ENCODE measurements at regions not wholly inside any gene's neighbourhood (a gene's known extent, or its start where the extent isn't known, plus 50 kb on each side); places are given as distances from the start of the nearest gene placed in this dataset.
A peak's percentile ranks its signal among the peaks of the same experiment; 100 is the strongest.

- Histone ChIP-seq H3K4me3 (ENCODE audit: low read depth, low read length) (no peak overlapping the region), H3K4me1 (ENCODE audit: insufficient read depth) (no peaks in the 10 kb centered on the region), H3K36me3 (ENCODE audit: insufficient read depth) (no peaks in the 10 kb centered on the region), H3K27ac (ENCODE audit: low read depth) (no peak overlapping the region)
- no peak for DNase-seq (ENCODE audit: extremely low spot score)
- WGBS: 90% methylated on average over 14 of the region's 14 CpGs
Observed at GRCh38 chr11:70660059-70660888, 261.9 kb downstream of the CTTN start.

- WGBS: 91% methylated on average over 11 of the region's 11 CpGs
- no peak for DNase-seq (ENCODE audit: extremely low spot score)
- Histone ChIP-seq H3K4me1 (ENCODE audit: insufficient read depth) (no peaks in the 10 kb centered on the region), H3K36me3 (ENCODE audit: insufficient read depth) (no peaks in the 10 kb centered on the region), H3K27ac (ENCODE audit: low read depth) (no peak overlapping the region), H3K4me3 (ENCODE audit: low read depth, low read length) (no peak overlapping the region)
Observed at GRCh38 chr11:70660889-70661197, 262.5 kb downstream of the CTTN start.

- no peaks in the 10 kb centered on the region for H3K36me3 ChIP-seq (ENCODE audit: insufficient read depth)
- H3K27ac ChIP-seq (ENCODE audit: low read depth): no peak overlapping the region
- WGBS: 7% methylated on average over 54 of the region's 54 CpGs
- H3K4me3 ChIP-seq (ENCODE audit: low read depth, low read length): peak overlapping the region; percentile 32
- DNase-seq (ENCODE audit: extremely low spot score): no peak
- no peaks in the 10 kb centered on the region for H3K4me1 ChIP-seq (ENCODE audit: insufficient read depth)
Observed at GRCh38 chr11:70661761-70662501, 263.6 kb downstream of the CTTN start.

GRCh38 chr11:70662691-70663098 is 264.4 kb downstream of the CTTN start:
- Histone ChIP-seq H3K36me3 (ENCODE audit: insufficient read depth) (no peaks in the 10 kb centered on the region), H3K4me3 (ENCODE audit: low read depth, low read length) (no peak overlapping the region), H3K27ac (ENCODE audit: low read depth) (no peak overlapping the region), H3K4me1 (ENCODE audit: insufficient read depth) (no peaks in the 10 kb centered on the region)
- no peak for DNase-seq (ENCODE audit: extremely low spot score)
- WGBS: 18% methylated on average over 15 of the region's 15 CpGs

GRCh38 chr11:70663815-70664214 is 265.5 kb downstream of the CTTN start:
- DNase-seq (ENCODE audit: extremely low spot score): no peak
- H3K27ac ChIP-seq (ENCODE audit: low read depth): no peak overlapping the region
- no peaks in the 10 kb centered on the region for H3K36me3 ChIP-seq (ENCODE audit: insufficient read depth)
- H3K4me3 ChIP-seq (ENCODE audit: low read depth, low read length): no peak overlapping the region
- H3K4me1 ChIP-seq (ENCODE audit: insufficient read depth): no peaks in the 10 kb centered on the region
- WGBS: 81% methylated on average over 5 of the region's 5 CpGs

- no peak for DNase-seq (ENCODE audit: extremely low spot score)
- no peaks in the 10 kb centered on the region for H3K36me3 ChIP-seq (ENCODE audit: insufficient read depth)
- no peak overlapping the region for H3K4me3 ChIP-seq (ENCODE audit: low read depth, low read length)
- H3K4me1 ChIP-seq (ENCODE audit: insufficient read depth): no peaks in the 10 kb centered on the region
- no peak overlapping the region for H3K27ac ChIP-seq (ENCODE audit: low read depth)
- 83% methylated on average over 8 of the region's 8 CpGs for WGBS
Observed at GRCh38 chr11:70666311-70666710, 268.0 kb downstream of the CTTN start.

GRCh38 chr11:70667767-70668166 is 269.4 kb downstream of the CTTN start:
- no peak overlapping the region for H3K4me3 ChIP-seq (ENCODE audit: low read depth, low read length)
- DNase-seq (ENCODE audit: extremely low spot score): no peak
- H3K27ac ChIP-seq (ENCODE audit: low read depth): no peak overlapping the region
- WGBS: 52% methylated on average over 4 of the region's 4 CpGs
- H3K4me1 ChIP-seq (ENCODE audit: insufficient read depth): no peaks in the 10 kb centered on the region
- no peaks in the 10 kb centered on the region for H3K36me3 ChIP-seq (ENCODE audit: insufficient read depth)

- Histone ChIP-seq H3K27ac (ENCODE audit: low read depth) (no peak overlapping the region), H3K4me1 (ENCODE audit: insufficient read depth) (no peaks in the 10 kb centered on the region), H3K36me3 (ENCODE audit: insufficient read depth) (no peaks in the 10 kb centered on the region), H3K4me3 (ENCODE audit: low read depth, low read length) (no peak overlapping the region)
- no peak for DNase-seq (ENCODE audit: extremely low spot score)
- WGBS: 82% methylated on average over 23 of the region's 23 CpGs
Observed at GRCh38 chr11:70668204-70669202, 270.2 kb downstream of the CTTN start.

- Histone ChIP-seq H3K4me3 (ENCODE audit: low read depth, low read length) (no peak overlapping the region), H3K27ac (ENCODE audit: low read depth) (no peak overlapping the region), H3K4me1 (ENCODE audit: insufficient read depth) (no peaks in the 10 kb centered on the region), H3K36me3 (ENCODE audit: insufficient read depth) (no peaks in the 10 kb centered on the region)
- DNase-seq (ENCODE audit: extremely low spot score): no peak
- WGBS: 87% methylated on average over 13 of the region's 13 CpGs
Observed at GRCh38 chr11:70669281-70669680, 271.0 kb downstream of the CTTN start.

- H3K36me3 ChIP-seq (ENCODE audit: insufficient read depth): no peaks in the 10 kb centered on the region
- no peak overlapping the region for H3K4me3 ChIP-seq (ENCODE audit: low read depth, low read length)
- H3K4me1 ChIP-seq (ENCODE audit: insufficient read depth): no peaks in the 10 kb centered on the region
- DNase-seq (ENCODE audit: extremely low spot score): no peak
- H3K27ac ChIP-seq (ENCODE audit: low read depth): no peak overlapping the region
- WGBS: 75% methylated on average over 25 of the region's 25 CpGs
Observed at GRCh38 chr11:70669871-70670675, 271.7 kb downstream of the CTTN start.

- Histone ChIP-seq H3K27ac (ENCODE audit: low read depth) (no peak overlapping the region), H3K36me3 (ENCODE audit: insufficient read depth) (no peaks in the 10 kb centered on the region), H3K4me1 (ENCODE audit: insufficient read depth) (no peaks in the 10 kb centered on the region), H3K4me3 (ENCODE audit: low read depth, low read length) (no peak overlapping the region)
- WGBS: 78% methylated on average over 15 of the region's 15 CpGs
- no peak for DNase-seq (ENCODE audit: extremely low spot score)
Observed at GRCh38 chr11:70670676-70671034, 272.3 kb downstream of the CTTN start.

GRCh38 chr11:70671083-70671482 is 272.8 kb downstream of the CTTN start:
- Histone ChIP-seq H3K27ac (ENCODE audit: low read depth) (no peak overlapping the region), H3K4me1 (ENCODE audit: insufficient read depth) (no peaks in the 10 kb centered on the region), H3K4me3 (ENCODE audit: low read depth, low read length) (no peak overlapping the region), H3K36me3 (ENCODE audit: insufficient read depth) (no peaks in the 10 kb centered on the region)
- DNase-seq (ENCODE audit: extremely low spot score): no peak
- 18% methylated on average over 19 of the region's 19 CpGs for WGBS

GRCh38 chr11:70671611-70672010 is 273.3 kb downstream of the CTTN start:
- H3K4me1 ChIP-seq (ENCODE audit: insufficient read depth): no peaks in the 10 kb centered on the region
- no peak overlapping the region for H3K4me3 ChIP-seq (ENCODE audit: low read depth, low read length)
- no peaks in the 10 kb centered on the region for H3K36me3 ChIP-seq (ENCODE audit: insufficient read depth)
- no peak overlapping the region for H3K27ac ChIP-seq (ENCODE audit: low read depth)
- DNase-seq (ENCODE audit: extremely low spot score): no peak
- WGBS: 69% methylated on average over 5 of the region's 5 CpGs
